HG02852 (cell line): ENCODE measurements at regions not wholly inside any gene's neighbourhood (a gene's known extent, or its start where the extent isn't known, plus 50 kb on each side); places are given as distances from the start of the nearest gene placed in this dataset.
A peak's percentile ranks its signal among the peaks of the same experiment; 100 is the strongest.

Experiments used
- ATAC-seq: cut with Tn5 transposase; IDR thresholded peaks from one replicate; pipeline ENCODE4 v1.9.1; 2021; ENCODE audit warnings: mild to moderate bottlenecking, moderate library complexity; ENCODE audit not compliant: unreplicated experiment

DNA sequence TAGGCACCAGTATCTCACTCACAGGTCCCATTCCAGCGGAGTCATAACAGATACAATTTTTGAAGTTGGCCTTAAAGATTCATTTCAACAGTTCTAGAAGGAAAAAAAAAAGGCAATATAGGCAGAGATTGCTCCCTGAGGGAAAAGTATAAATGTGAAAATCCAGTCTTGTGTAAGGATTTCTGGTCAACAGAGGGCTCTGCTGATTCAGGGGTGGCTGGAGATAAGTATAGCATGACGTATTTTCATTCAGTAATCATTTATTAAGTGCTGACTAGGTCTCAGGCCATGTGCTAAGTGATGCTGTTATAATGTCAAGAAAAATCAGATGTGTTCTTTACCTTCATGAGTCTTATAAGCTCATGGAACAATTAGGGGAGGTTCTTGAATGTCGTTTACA lies 377.3 kb upstream of the MEF2C start:
- no peak for ATAC-seq

DNA sequence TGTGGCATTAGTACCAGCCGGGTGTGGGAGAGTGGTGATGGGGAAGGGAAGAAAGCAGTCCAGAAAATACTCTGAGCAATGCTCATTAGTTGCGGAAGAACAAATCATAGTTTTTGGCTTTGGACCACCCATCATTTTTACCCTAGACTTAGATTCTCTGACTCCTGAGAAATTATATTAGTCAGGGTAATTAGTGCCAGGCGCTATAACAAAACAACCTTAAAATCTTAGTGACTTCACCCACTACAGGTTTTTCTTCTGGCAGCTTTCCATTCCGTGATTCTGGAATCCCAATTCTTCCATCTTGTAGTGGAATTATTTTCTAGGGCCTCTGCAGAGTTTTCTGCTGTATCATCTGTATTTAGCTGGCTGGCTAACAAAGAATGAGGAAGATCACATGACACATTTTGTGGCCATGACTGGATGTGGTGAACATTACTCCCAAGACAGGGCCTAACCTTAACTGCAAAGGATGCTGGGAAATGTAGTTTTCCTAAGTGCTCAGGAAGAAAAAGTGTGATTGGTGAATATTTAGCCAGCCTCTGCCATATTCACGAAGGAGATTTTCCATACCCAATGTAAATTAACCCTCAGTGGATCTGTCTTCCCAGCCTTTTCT lies 373.0 kb upstream of the MEF2C start:
- no peak for ATAC-seq

DNA sequence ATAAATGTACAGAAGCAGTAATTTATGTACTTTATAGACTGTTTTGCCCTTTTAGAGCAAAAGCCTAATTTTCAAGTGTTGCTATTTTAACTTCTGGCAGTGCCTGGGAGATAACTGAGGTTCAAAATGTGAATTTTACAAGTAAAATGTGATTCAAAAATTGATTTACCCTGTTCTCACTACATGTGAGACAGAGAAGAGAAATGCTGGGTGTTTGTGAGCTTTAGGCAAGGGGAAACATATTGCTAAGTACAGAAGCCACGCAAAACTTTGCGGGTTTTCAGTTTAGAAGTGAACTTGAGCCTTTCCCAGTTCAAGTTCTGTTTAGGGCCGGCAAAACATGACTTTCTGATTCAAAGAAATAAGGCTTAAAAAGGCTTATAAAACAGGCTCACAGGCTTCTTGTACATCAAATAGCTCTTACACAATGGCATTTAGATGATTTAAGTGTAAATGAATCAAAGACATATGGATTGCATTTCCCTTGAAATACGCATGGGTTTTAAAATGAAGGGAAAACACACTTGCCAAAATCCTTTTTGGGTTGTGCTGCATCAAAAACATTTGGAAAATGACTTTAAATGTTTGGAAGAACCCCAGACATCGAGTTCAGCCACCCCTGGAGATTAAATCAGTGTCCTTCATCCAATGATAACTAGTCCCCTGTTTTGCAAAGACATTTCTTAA lies 370.8 kb upstream of the MEF2C start:
- no peak for ATAC-seq

GRCh38 chr5:89246864-89247263 lies 363.9 kb upstream of the MEF2C start:
- no peak for ATAC-seq

DNA sequence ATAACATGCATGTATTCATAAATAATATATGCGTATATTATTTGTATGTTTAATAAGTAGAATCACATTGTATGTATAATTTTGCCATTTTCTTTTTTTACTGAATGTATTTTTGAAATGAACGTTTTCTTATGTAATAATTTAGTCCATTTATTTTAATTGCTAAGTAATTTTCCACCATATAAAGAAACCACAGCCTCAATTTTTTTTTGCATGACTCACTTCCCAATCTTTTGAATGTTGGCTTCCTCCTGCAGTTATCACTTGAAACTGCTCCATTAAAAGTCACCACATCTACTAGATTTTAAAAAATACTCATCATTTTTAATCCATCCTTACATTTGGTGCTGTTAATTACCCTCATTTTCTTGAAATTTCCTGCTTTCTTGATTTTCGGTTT lies 363.3 kb upstream of the MEF2C start:
- ATAC-seq, result no peak

DNA sequence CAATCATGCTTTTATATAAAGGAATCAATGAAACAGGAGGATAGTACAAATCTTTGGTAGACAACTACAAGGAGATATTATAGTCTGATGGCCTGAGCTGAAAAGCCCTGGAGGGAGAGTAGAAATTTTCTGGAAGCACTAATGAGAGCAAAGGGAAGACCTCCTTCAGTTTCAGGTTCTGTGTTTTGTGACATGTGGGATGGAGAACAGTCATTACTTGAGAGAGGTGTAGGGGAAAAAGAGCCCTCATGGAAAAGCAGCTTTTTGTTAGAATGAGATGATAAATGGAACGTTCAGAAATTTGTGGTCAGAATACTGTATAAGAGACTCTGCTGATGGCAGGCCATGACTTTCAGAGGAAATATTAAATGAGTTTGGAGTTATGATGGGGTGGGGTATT lies 360.6 kb upstream of the MEF2C start:
- ATAC-seq, result no peak

DNA sequence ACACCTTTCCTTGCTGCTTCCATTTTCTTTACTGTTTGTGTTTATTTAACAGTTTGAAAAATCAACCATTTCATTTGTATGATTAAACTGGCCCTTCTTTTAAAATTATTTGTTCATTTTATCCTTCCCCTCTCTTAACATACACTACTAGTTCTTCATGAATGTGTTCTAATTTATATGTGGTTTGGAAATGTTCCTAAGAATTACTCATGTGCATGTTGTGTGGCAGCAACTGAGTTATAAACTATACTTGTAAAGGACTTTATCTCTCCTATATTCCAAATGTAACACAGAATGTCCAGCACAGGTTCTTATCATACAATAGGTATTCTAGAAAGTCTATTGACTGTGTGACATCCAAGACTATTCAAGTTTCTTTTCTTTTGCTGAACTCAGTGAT lies 358.2 kb upstream of the MEF2C start:
- no peak for ATAC-seq

GRCh38 chr5:89236900-89237299 lies 353.9 kb upstream of the MEF2C start:
- no peak for ATAC-seq

- no peak for ATAC-seq
These were observed 350.5 kb upstream of the MEF2C start for GRCh38 chr5:89233462-89233861.

DNA sequence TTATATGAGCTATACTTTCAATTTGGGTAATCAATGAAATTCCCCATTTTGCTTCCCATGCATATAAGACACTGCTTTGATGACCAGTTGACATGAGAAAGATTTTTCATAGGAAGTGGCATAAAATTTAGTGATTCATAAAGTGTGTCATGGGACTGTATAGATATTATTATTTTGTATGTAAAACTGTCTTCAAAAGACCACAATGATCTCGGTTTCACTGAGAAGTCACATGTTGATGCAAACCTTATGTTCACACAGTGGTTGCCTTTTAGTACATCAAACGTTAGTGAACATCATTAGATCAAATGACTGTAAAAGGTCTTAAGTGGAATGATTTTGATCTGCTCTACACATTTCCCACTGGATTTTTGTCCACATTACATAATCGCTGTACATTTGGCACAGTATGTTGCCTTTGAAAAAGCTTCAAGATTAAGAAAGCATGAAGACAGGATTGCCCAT lies 349.2 kb upstream of the MEF2C start:
- peak; percentile 96 for ATAC-seq

GRCh38 chr5:89230178-89230577 lies 347.2 kb upstream of the MEF2C start:
- no peak for ATAC-seq

DNA sequence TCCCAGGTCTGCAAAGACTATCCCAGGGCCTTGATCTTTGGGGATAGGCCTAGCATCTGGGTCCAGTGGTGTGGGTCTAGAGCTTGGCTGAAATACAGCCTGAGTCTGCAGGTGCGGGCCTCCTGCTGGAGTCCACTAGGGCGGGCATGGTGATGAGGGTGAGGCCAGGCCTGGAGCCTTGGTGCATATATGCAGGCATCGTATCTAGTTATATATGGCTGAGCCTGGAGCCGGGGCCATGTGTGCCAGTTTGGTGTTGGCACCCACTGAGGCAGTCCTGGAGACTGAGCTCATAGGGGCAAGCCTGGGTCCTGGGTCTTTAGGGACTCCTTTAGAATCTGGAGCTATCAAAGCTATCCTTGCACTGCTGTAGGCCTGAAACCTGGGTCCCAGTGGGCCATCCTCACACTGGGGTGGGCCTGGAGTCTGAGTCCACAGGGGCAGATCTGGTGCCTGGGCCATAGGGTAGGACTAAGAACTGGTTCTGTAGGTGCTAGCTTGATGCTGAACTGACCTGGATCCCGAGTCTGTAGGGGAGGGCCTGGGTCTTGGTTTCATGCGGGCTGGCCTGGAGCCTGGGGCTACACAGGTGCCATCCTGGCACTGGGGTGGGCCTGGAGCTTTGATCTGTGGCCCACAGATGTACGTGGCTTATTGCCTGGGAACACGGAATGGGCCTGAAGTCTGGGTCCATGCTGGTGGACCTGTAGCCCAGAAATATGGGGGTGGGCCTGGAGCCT lies 346.5 kb upstream of the MEF2C start:
- ATAC-seq, result no peak

DNA sequence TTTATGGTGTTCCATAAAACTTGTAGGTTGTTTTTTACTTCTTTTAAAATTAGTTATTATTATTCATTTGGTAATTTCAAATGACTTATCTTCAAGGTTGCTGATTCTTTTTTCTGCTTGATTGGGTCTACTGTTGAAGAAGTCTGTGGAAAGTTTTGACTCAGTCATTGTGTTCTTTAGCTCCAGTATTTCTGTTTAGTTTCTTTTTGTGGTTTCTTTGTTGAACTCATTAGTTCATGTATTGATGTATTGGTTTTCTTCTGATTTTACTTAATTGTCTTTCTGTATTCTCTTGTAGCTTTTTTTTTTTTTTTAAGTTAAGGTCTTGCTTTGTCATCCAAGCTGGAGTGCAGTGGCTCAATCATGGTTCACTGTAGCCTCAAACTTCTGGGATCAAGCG lies 345.4 kb upstream of the MEF2C start:
- no peak for ATAC-seq

DNA sequence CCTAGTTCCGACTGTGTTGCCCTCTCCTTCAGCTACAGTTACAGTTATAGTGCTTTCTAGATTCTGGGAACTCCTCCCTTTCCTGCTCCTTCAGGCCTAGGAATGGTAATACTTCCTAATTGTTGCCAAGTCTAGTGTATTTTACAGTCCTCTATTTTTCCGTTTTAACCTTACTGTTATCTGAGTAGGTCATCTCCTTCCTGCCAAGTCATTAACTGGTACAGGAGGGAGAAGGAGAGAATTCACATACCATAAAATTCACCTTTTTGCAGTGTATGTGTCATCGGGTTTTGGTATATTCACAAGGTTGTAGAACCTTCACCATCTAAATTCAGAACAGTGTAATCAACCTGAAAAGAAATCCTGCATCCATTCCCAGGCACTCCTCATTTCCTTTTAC lies 335.4 kb upstream of the MEF2C start:
- ATAC-seq, result no peak

DNA sequence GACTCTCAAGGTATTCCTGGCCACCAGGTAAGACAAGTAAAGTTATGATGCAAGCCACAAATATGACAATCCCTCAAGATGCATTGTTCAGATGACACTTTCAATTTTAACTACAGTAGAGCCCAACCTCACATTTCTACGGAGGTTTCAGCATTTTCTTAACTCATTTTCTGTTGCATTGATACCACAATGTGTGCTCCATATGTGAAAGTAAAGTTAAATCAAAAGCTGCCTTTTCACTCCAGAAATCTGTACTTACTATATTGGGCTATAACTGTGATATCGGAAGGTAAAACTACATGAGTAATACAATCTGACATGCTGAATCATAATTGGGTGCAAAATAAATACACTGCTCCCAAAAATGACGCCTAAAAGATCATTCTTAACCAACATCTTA lies 333.6 kb upstream of the MEF2C start:
- no peak for ATAC-seq

DNA sequence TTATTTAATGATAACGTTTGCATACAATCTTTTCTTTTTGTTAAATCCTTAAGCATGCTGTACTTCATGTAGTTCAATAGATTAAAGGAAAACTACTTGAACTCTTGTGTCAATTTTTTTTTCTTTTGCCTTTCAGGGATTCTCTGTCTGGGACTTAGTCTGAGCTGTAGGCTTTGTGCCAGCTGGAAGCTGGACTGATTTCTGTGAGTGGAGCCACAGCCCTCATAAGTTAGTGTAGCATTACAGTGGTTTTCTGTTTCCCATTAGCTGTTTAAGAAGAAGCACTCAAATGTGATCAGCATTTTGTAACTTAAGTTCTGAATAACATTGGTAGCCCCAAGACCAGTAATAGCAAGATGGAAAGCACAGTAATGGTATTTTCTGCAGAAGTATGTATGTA lies 330.6 kb upstream of the MEF2C start:
- ATAC-seq, result no peak

GRCh38 chr5:89211836-89212235 lies 328.9 kb upstream of the MEF2C start:
- no peak for ATAC-seq

DNA sequence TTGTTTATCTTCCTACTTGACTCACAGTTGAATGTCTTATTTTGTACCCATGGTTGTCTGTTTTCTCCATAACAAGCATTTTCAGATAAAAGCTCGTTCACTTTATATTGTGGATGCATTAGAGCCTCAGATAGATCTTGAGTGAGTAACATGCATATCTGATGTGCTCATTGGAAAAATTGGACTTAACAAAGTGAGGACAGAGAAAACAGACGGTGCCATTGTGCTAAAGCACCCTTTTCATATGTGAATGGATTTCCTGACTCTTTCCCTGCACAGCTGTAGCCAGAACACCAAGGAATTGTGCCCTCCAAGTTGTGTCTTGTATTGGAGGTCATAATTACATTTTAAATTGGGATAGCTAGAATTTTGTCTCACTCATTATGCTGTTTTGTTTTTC lies 325.8 kb upstream of the MEF2C start:
- no peak for ATAC-seq

- ATAC-seq, result no peak
These were observed 325.4 kb upstream of the MEF2C start for GRCh38 chr5:89208392-89208791.

- ATAC-seq, result no peak
These were observed 321.8 kb upstream of the MEF2C start for GRCh38 chr5:89204756-89205155.

DNA sequence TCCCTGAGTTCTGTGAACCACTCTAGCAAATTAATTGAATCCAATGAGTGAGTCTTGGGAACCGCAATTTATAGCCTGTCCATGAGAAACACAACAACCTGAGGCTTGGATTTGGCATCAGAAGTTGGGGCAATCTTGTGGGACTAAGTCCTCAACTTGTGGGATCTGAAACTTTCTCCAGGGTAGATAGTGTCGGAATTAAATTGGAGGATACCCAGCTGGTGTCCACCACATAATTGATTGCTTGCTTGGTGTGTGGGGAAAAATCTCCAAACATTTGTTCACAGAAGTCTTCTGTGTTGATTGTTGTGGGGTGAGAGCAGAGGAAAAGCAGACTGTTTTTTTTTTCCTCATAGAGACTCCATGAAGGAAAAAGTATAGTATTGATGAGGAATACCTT lies 320.6 kb upstream of the MEF2C start:
- no peak for ATAC-seq

DNA sequence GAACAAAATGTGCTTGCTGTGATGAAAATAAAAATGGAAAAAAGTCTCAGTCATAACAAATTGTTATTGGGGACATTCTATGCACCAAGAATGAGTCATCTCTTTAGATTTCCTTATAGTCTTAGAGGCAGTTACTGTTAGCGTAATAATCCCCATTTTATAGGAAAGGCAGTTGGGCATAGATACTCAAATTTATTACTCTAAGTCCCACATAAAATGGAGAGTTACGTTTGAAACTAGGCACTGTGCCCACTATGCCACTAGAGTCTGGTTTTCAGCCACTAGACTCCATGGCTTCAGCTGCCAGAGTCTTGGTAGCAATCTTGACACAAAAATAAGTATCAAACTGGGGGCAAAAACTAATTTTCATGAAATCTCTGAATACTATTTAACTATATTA lies 317.9 kb upstream of the MEF2C start:
- no peak for ATAC-seq
